Lung (tissue), 12 donors: ENCODE measurements at regions not wholly inside any gene's neighbourhood (a gene's known extent, or its start where the extent isn't known, plus 50 kb on each side); places are given as distances from the start of the nearest gene placed in this dataset. TPM values are rescaled to one million over a fixed set of nuclear protein-coding genes. Genes with fewer than 3 reads are reported as not detected.

Experiments used
- ATAC-seq: fragments of 200-7000 bp; cut with Tn5 transposase; one replicate; pipeline ENCODE4 v1.9.1; 2020; ENCODE audit warnings: moderate number of reproducible peaks; ENCODE audit not compliant: insufficient read depth, low FRiP score
- DNase-seq, 3 donors: peaks; one replicate each; pipeline ENCODE4 v3.0.0-alpha.2; 2013 to 2017
- H3K27ac ChIP-seq, 2 donors: one replicate each; pipeline ENCODE4 v1.5.1; 2013; ENCODE audit warnings: mild to moderate bottlenecking in 2 of 2, moderate library complexity in 2 of 2, control low read depth in 1 of 2, inconsistent platforms in 1 of 2, low read depth in 1 of 2, low read length in 1 of 2
- H3K27me3 ChIP-seq, 3 donors: one replicate each; pipeline ENCODE4 v1.5.1; 2013; ENCODE audit warnings: low read length in 2 of 3; ENCODE audit not compliant: control insufficient read depth in 3 of 3, insufficient read depth in 3 of 3
- H3K36me3 ChIP-seq, 4 donors: one replicate each; pipeline ENCODE4 v1.5.1; 2013; ENCODE audit warnings: low read length in 4 of 4, mild to moderate bottlenecking in 1 of 4, moderate library complexity in 1 of 4; ENCODE audit not compliant: control insufficient read depth in 4 of 4, insufficient read depth in 4 of 4
- H3K4me1 ChIP-seq, 5 donors: one replicate each; pipeline ENCODE4 v1.5.1; 2013; ENCODE audit warnings: low read length in 5 of 5, mild to moderate bottlenecking in 2 of 5, moderate library complexity in 1 of 5; ENCODE audit not compliant: control insufficient read depth in 5 of 5, insufficient read depth in 5 of 5
- H3K4me3 ChIP-seq: one replicate; pipeline ENCODE4 v1.5.1; 2013; ENCODE audit warnings: mild to moderate bottlenecking, control low read depth, moderate library complexity
- H3K9ac ChIP-seq, 2 donors: one replicate each; pipeline ENCODE4 v1.5.1; 2013; ENCODE audit warnings: low read length in 2 of 2, control low read depth in 1 of 2; ENCODE audit not compliant: insufficient read depth in 1 of 2
- H3K9me3 ChIP-seq, 4 donors: one replicate each; pipeline ENCODE4 v1.5.1; 2013; ENCODE audit warnings: low read length in 3 of 4, mild to moderate bottlenecking in 1 of 4, moderate library complexity in 1 of 4; ENCODE audit not compliant: control insufficient read depth in 4 of 4, insufficient read depth in 3 of 4
- CTCF ChIP-seq: IDR thresholded peaks from 2 replicates; pipeline ENCODE4 v1.5.1; 2012; ENCODE audit warnings: mild to moderate bottlenecking; ENCODE audit errors: control extremely low read depth, extremely low read depth
- WGBS, 2 donors: extraction: QIAGEN DNeasy Blood & Tissue Kit; methylation state at CpG; one replicate each; pipeline ENCODE4 v1.1.7; 2013; 5-methylcytosine and 5-hydroxymethylcytosine counted together
- small RNA-seq: library from RNA; depleted of rRNA; stranded (forward); fragments of <200 nt; gene quantifications from one replicate; pipeline ENCODE3, GENCODE V24; 2014; ENCODE audit warnings: low replicate concordance
- donor health status: control.
- donor health status: control.
- donor health status: Bipolar disorder and iron deficiency.
- donor health status: healthy.
- donor health status: DM: yes; HTN: yes; CAD: no.

- no peak overlapping the region for H3K27ac ChIP-seq
- H3K27me3 ChIP-seq, result no peaks in the 10 kb centered on the region
- H3K4me1 ChIP-seq, result no peaks in the 10 kb centered on the region
- DNase-seq (no peak), ATAC-seq (no peak)
- no peak overlapping the region for H3K4me3 ChIP-seq
- no peaks in the 10 kb centered on the region for H3K9me3 ChIP-seq
- no peak overlapping the region for H3K9ac ChIP-seq
- no peaks in the 10 kb centered on the region for H3K36me3 ChIP-seq
- WGBS, 2 donors, result 72 to 81% methylated on average over 1 of the region's 1 CpG
- TF ChIP-seq CTCF, result no peak
Measured at GRCh38 chr1:185368913-185369491, 52.0 kb upstream of the IVNS1ABP start.

- H3K4me3 ChIP-seq, result no peak overlapping the region
- no peak overlapping the region for H3K27ac ChIP-seq
- no peaks in the 10 kb centered on the region for H3K27me3 ChIP-seq
- no peaks in the 10 kb centered on the region for H3K4me1 ChIP-seq
- DNase-seq (no peak), ATAC-seq (no peak)
- WGBS, 2 donors, result 86 to 100% methylated on average over 3 of the region's 3 CpGs
- TF ChIP-seq CTCF, result no peak
- H3K36me3 ChIP-seq, result no peaks in the 10 kb centered on the region
- no peak overlapping the region for H3K9ac ChIP-seq
- no peaks in the 10 kb centered on the region for H3K9me3 ChIP-seq
Measured at GRCh38 chr1:185368313-185368855, 51.3 kb upstream of the IVNS1ABP start.

DNA sequence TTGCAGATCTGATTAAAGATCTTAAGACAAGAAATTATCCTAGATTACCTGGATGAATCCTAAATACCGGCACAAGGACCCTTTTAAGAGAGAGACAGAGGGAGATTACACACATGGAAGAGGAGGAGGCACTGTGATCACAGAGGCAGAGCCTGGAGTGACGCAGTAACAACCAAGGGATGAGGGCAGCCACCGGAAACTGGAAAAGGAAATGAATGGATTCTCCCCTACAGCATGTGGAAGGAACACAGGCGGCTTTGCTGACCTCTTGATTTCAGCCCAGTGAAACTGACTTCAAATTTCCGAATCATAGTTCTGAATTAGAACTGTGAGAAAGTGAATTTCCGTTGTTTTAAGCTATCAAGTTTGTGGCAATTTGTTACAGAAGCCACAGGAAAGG is 50.2 kb upstream of the IVNS1ABP start:
- ATAC-seq, result no peak
- no peaks in the 10 kb centered on the region for H3K9me3 ChIP-seq
- no peak overlapping the region for H3K27ac ChIP-seq
- H3K9ac ChIP-seq, result no peak overlapping the region
- H3K4me1 ChIP-seq, result no peaks in the 10 kb centered on the region
- no peaks in the 10 kb centered on the region for H3K36me3 ChIP-seq
- H3K27me3 ChIP-seq, result no peaks in the 10 kb centered on the region
- H3K4me3 ChIP-seq, result no peak overlapping the region
- WGBS, 2 donors, result 74 to 81% methylated on average over 6 of the region's 6 CpGs
- DNase-seq, result peak in 2 of 3 donors; percentile 12 to 22
- TF ChIP-seq CTCF, result no peak

Small RNA genes lying in the stretch of these regions (small RNA-seq; reads per million reads assigned to genes)
- gene MCRIP2P2 (not detected), gene RF00019 (not detected), gene RNU7-183P (not detected)
